Progenitor cell of endocrine pancreas (in vitro differentiated cells): ENCODE measurements at regions not wholly inside any gene's neighbourhood (a gene's known extent, or its start where the extent isn't known, plus 50 kb on each side); places are given as distances from the start of the nearest gene placed in this dataset.

Experiments used
- DNase-seq: peaks from one replicate; pipeline ENCODE4 v3.0.0; 2021; ENCODE audit warnings: low spot score; ENCODE audit not compliant: unreplicated experiment
- H3K27ac Mint-ChIP-seq: 2 replicates; pipeline ENCODE4 v1.8.0; 2021; ENCODE audit warnings: mild to moderate bottlenecking, moderate library complexity, mixed read lengths
- H3K27me3 Mint-ChIP-seq: 2 replicates; pipeline ENCODE4 v1.8.0; 2021; ENCODE audit warnings: mixed read lengths
- H3K36me3 Mint-ChIP-seq: 2 replicates; pipeline ENCODE4 v1.8.0; 2022; ENCODE audit warnings: mixed read lengths; ENCODE audit not compliant: insufficient read depth
- H3K4me1 Mint-ChIP-seq: 2 replicates; pipeline ENCODE4 v1.8.0; 2021; ENCODE audit warnings: low read depth, mixed read lengths
- H3K4me3 Mint-ChIP-seq: 2 replicates; pipeline ENCODE4 v1.8.0; 2021; ENCODE audit warnings: low read depth, mild to moderate bottlenecking, moderate library complexity, mixed read lengths
- H3K9me3 Mint-ChIP-seq: 2 replicates; pipeline ENCODE4 v1.8.0; 2021; ENCODE audit warnings: low read depth, mixed read lengths
- CTCF ChIP-seq: fragments of 200-600 bp; sonication (generic); IDR thresholded peaks from one replicate; pipeline ENCODE4 v1.5.0; 2021; ENCODE audit warnings: antibody characterized with exemption, mild to moderate bottlenecking; ENCODE audit not compliant: unreplicated experiment

- Mint-ChIP-seq H3K9me3 (peaks cover 22% of the 10 kb centered on the region), H3K27ac (no peak overlapping the region), H3K4me1 (no peaks in the 10 kb centered on the region), H3K36me3 (no peaks in the 10 kb centered on the region), H3K27me3 (no peaks in the 10 kb centered on the region), H3K4me3 (no peak overlapping the region)
- DNase-seq = no peak
- TF ChIP-seq CTCF = no peak
Observed at GRCh38 chr3:180161770-180162169, 125.0 kb upstream of the PEX5L start.

DNA sequence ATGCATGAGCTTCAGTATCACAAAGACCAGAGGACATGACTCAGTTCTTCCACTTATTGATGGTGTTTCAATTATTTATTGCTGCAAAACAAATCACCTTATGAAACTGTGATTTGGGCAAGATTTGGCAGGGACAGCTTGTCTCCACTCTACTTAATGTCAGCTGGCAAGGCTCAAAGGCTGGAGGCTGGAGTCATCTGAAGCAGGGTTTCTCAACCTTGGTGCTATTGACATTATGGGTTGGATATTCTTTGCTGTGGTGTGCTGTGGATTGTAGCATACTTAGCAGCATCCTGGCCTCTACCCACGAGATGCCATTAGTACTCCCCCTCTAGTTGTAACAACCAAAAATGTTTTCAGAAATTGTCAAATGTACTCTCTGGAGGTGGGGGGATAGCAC, 138.8 kb upstream of the PEX5L start:
- Mint-ChIP-seq H3K27me3 (no peaks in the 10 kb centered on the region), H3K36me3 (no peaks in the 10 kb centered on the region), H3K4me1 (peaks cover 5% of the 10 kb centered on the region), H3K27ac (no peak overlapping the region), H3K4me3 (no peak overlapping the region), H3K9me3 (no peaks in the 10 kb centered on the region)
- DNase-seq = no peak
- TF ChIP-seq CTCF = no peak

- H3K36me3 Mint-ChIP-seq = no peaks in the 10 kb centered on the region
- H3K9me3 Mint-ChIP-seq = no peaks in the 10 kb centered on the region
- TF ChIP-seq CTCF = no peak
- H3K4me1 Mint-ChIP-seq = peaks cover 5% of the 10 kb centered on the region
- H3K27ac Mint-ChIP-seq = no peak overlapping the region
- H3K27me3 Mint-ChIP-seq = no peaks in the 10 kb centered on the region
- DNase-seq = no peak
- no peak overlapping the region for H3K4me3 Mint-ChIP-seq
Observed at GRCh38 chr3:180176059-180176458, 139.3 kb upstream of the PEX5L start.

- Mint-ChIP-seq H3K27ac (no peak overlapping the region), H3K27me3 (no peaks in the 10 kb centered on the region), H3K4me3 (no peak overlapping the region), H3K4me1 (peaks cover 5% of the 10 kb centered on the region), H3K36me3 (no peaks in the 10 kb centered on the region), H3K9me3 (no peaks in the 10 kb centered on the region)
- no peak for DNase-seq
- TF ChIP-seq CTCF = no peak
Observed at GRCh38 chr3:180177255-180177654, 140.5 kb upstream of the PEX5L start.

DNA sequence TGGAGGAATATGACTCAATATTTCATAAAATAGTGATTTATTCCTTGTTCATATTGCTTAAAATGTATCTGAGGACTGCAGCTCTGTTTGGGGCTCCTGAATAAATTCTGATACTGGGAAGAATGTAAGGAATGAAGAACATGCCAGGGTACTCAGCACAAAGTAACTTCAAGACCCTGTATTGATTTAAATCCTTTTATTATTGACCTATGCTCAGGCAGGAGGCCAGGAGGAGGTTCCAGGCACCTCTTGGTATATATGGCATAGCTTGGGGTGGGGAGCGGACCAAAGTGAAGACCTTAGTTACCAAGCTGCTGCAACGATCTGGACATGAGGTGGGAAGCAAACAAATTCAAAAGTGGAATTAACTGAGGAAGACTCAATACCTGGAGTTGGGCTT, 142.8 kb upstream of the PEX5L start:
- Mint-ChIP-seq H3K36me3 (no peaks in the 10 kb centered on the region), H3K27ac (no peak overlapping the region), H3K27me3 (no peaks in the 10 kb centered on the region), H3K4me1 (peaks cover 5% of the 10 kb centered on the region), H3K4me3 (no peak overlapping the region), H3K9me3 (no peaks in the 10 kb centered on the region)
- TF ChIP-seq CTCF = no peak
- no peak for DNase-seq
